ENCODE measurements at regions not wholly inside any gene's neighbourhood (a gene's known extent, or its start where the extent isn't known, plus 50 kb on each side); places are given as distances from the start of the nearest gene placed in this dataset.

DNA sequence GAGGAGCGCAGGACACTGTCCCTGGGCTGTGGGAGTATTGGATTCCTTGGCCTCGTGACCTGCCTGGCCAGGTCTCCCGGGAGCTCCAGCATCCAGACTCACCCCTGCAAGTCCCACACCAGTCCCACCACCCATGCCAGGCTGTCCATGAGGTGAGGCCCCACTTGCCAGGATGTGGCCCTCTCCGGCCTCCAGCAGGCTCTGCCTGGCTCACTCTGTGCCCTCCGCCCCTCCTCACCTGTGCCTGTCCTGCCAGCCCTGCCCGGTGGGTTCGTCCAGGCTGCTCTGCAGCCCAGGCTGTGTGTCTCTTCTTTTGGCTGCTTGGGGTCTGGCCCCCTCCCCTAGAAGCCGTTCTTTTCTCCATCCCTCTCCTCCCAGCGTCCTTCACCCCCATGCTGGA is 436.8 kb upstream of the MYT1L start:
- Mint-ChIP-seq H3K9me3 (no peaks in the 10 kb centered on the region), H3K27me3 (ENCODE audit: low read depth) (peaks cover 14% of the 10 kb centered on the region), H3K36me3 (no peaks in the 10 kb centered on the region), H3K4me1 (peaks cover 10% of the 10 kb centered on the region), H3K27ac (no peak overlapping the region), H3K4me3 (no peak overlapping the region)
- TF ChIP-seq, protein P1, sequence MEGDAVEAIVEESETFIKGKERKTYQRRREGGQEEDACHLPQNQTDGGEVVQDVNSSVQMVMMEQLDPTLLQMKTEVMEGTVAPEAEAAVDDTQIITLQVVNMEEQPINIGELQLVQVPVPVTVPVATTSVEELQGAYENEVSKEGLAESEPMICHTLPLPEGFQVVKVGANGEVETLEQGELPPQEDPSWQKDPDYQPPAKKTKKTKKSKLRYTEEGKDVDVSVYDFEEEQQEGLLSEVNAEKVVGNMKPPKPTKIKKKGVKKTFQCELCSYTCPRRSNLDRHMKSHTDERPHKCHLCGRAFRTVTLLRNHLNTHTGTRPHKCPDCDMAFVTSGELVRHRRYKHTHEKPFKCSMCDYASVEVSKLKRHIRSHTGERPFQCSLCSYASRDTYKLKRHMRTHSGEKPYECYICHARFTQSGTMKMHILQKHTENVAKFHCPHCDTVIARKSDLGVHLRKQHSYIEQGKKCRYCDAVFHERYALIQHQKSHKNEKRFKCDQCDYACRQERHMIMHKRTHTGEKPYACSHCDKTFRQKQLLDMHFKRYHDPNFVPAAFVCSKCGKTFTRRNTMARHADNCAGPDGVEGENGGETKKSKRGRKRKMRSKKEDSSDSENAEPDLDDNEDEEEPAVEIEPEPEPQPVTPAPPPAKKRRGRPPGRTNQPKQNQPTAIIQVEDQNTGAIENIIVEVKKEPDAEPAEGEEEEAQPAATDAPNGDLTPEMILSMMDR (IDR thresholded peaks at IDR 0.05; ENCODE audit: unreplicated experiment): no peak
- no peak for DNase-seq (ENCODE audit: low spot score in 2 of 2, unreplicated experiment in 2 of 2)

DNA sequence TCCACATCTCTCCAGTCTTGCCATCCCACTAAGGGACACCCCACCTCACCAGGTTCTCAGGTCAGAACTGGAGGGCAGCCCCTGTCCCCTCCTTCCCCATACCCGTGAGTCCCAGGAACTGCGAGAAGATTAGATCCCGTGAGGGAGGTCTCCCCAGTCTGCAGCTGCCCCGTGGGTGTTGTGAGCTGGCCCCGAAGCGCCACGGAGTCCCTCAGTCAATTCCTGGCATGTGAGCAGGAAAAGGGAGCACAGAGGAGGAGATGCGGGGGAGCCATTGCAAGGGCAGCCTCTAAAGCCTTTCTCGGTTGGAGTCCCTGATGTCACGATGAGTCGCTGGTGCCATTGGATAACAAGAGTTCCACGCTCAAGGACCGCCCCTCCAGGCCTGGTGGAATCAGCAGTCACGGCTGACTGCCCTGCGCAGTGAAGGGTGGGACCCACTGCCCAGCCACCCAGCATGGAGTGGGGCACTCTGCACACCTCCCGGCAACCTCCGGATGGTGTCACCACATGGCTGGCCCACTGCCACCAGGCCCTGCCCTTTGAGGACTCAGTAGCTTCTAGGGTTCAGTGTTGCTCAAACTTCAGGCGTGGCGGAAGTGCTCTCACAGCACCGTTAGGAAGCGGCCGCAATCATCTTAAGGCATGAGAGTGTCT is 434.9 kb upstream of the MYT1L start:
- TF ChIP-seq, protein P1 (IDR thresholded peaks at IDR 0.05; ENCODE audit: unreplicated experiment): no peak
- Mint-ChIP-seq H3K4me1 (peaks cover 15% of the 10 kb centered on the region), H3K27me3 (ENCODE audit: low read depth) (no peaks in the 10 kb centered on the region), H3K27ac (no peak overlapping the region), H3K9me3 (peaks cover under 1% of the 10 kb centered on the region), H3K36me3 (no peaks in the 10 kb centered on the region), H3K4me3 (no peak overlapping the region)
- DNase-seq (ENCODE audit: low spot score in 2 of 2, unreplicated experiment in 2 of 2): no peak

DNA sequence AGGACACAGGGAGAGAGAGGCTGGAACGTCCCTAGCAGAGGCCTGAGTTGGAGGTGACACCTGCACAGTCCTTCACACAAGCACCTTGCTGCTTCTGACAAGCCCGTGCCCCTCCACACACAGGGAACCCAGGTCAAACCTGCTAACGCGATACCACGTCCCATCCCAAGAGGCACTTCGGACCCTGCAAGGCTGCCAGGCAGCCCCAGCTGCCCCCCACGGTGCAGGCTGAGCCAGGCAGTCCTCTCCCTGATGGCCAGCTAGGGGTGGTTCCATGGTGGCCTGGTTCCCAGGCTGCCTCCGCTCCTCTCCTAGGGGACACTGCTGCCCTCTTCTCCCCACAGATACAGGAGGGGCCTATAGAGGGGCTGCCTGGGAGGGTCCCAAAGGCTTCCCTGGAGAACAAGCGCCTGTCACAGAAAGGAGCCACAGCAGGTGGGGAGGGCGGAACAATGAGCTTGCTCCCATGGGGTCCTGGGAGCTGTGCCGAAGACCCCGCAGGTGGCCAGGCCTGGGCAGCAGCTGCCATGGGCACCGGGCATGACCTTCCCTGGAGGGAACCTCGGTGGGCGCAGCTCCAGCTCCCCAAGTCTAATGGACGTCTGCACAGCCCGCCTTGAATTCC is 434.2 kb upstream of the MYT1L start:
- Mint-ChIP-seq H3K4me3 (no peak overlapping the region), H3K27me3 (ENCODE audit: low read depth) (no peaks in the 10 kb centered on the region), H3K27ac (no peak overlapping the region), H3K9me3 (peaks cover 5% of the 10 kb centered on the region), H3K4me1 (peaks cover 15% of the 10 kb centered on the region), H3K36me3 (no peaks in the 10 kb centered on the region)
- DNase-seq (ENCODE audit: low spot score in 2 of 2, unreplicated experiment in 2 of 2): no peak
- TF ChIP-seq, protein P1 (IDR thresholded peaks at IDR 0.05; ENCODE audit: unreplicated experiment): no peak

DNA sequence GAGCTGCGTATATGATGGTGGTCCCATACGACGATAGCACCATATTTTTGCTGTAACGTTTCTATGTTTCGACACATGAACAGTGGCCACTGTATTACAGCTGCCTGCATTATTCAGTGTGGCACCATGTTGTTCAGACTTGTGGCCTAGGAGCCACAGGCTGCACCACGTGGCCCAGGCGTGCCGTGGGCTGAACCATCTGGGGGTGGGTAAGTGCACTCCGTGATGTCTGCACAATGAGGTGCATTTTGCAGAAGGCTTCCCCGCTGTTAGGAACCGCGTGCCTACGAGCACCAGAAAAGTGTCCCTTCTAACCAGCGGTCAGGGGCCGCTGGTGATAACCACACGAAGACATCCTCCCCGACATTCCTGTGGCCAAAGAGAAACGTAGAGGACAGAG is 433.7 kb upstream of the MYT1L start:
- H3K36me3 Mint-ChIP-seq: no peaks in the 10 kb centered on the region
- H3K27ac Mint-ChIP-seq: no peak overlapping the region

DNA sequence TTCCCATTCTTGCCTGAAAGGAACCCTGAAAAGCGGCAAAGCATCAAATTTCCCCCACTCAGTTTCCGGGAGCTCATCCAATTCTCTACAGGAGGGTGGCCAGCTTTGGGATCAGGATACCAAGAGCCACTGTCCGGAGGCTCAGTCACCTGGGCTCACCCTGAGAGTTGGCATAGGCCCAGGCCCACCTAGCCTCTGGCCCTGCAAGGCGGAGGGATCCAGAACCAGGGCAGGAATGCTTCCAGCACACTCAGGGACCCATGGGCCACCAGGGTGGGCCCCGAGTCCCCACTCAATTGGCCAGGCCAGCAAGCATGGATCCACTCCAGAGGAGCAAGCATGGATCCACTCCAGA is 432.9 kb upstream of the MYT1L start:
- no peak for DNase-seq (ENCODE audit: low spot score in 2 of 2, unreplicated experiment in 2 of 2)
- no peaks in the 10 kb centered on the region for H3K27me3 Mint-ChIP-seq (ENCODE audit: low read depth)
- H3K36me3 Mint-ChIP-seq: no peaks in the 10 kb centered on the region
- no peak overlapping the region for H3K27ac Mint-ChIP-seq
- TF ChIP-seq, protein P1 (IDR thresholded peaks at IDR 0.05; ENCODE audit: unreplicated experiment): no peak
- peaks cover 15% of the 10 kb centered on the region for H3K4me1 Mint-ChIP-seq
- H3K9me3 Mint-ChIP-seq: peaks cover 8% of the 10 kb centered on the region
- no peak overlapping the region for H3K4me3 Mint-ChIP-seq

More for the DNA sequence above, 433.7 kb upstream of the MYT1L start:
- TF ChIP-seq, protein P1 (IDR thresholded peaks at IDR 0.05; ENCODE audit: unreplicated experiment): no peak
- no peak for DNase-seq (ENCODE audit: low spot score in 2 of 2, unreplicated experiment in 2 of 2)
- Mint-ChIP-seq H3K27me3 (ENCODE audit: low read depth) (no peaks in the 10 kb centered on the region), H3K4me1 (peaks cover 15% of the 10 kb centered on the region), H3K4me3 (no peak overlapping the region), H3K9me3 (peaks cover 8% of the 10 kb centered on the region)

Measured in mesothelial cell of epicardium (in vitro differentiated cells).